GM21737 (cell line): ENCODE measurements at regions not wholly inside any gene's neighbourhood (a gene's known extent, or its start where the extent isn't known, plus 50 kb on each side); places are given as distances from the start of the nearest gene placed in this dataset.
"Not testable (repeated sequence)": the region's sequence is repeated elsewhere in the genome, so short reads cannot be mapped to it uniquely, and the experiment has no call there.

Experiments used
- ATAC-seq: cut with Tn5 transposase; IDR thresholded peaks from one replicate; pipeline ENCODE4 v1.9.1; 2021; ENCODE audit warnings: mild to moderate bottlenecking, moderate library complexity; ENCODE audit not compliant: unreplicated experiment

- no peak for ATAC-seq
Measured at GRCh38 chr1:31510853-31511789, 65.2 kb upstream of the TINAGL1 start.

GRCh38 chr1:31511848-31512615 is 64.3 kb upstream of the TINAGL1 start:
- no peak for ATAC-seq

- ATAC-seq: no peak
Measured at GRCh38 chr1:31514117-31514516, 62.2 kb upstream of the TINAGL1 start.

GRCh38 chr1:31515056-31515775 is 61.1 kb upstream of the TINAGL1 start:
- no peak for ATAC-seq

- no peak for ATAC-seq
Measured at GRCh38 chr1:31515936-31516335, 60.4 kb upstream of the TINAGL1 start.

GRCh38 chr1:31517301-31517700 is 59.0 kb upstream of the TINAGL1 start:
- no peak for ATAC-seq

GRCh38 chr1:31517986-31518385 is 58.3 kb upstream of the TINAGL1 start:
- not testable (repeated sequence) for ATAC-seq

GRCh38 chr1:31521761-31522555 is 54.4 kb upstream of the TINAGL1 start:
- ATAC-seq: no peak

- no peak for ATAC-seq
Measured at GRCh38 chr1:31522556-31522845, 53.8 kb upstream of the TINAGL1 start.

GRCh38 chr1:31523012-31523411 is 53.3 kb upstream of the TINAGL1 start:
- ATAC-seq: no peak

GRCh38 chr1:31523769-31524168 is 52.5 kb upstream of the TINAGL1 start:
- no peak for ATAC-seq

- ATAC-seq: no peak
Measured at GRCh38 chr1:31524186-31524901, 52.0 kb upstream of the TINAGL1 start.
